Activated CD4-positive, alpha-beta memory T cell treated with anti-CD3 and anti-CD28 coated beads for 36 hours (primary cell): ENCODE measurements at regions not wholly inside any gene's neighbourhood (a gene's known extent, or its start where the extent isn't known, plus 50 kb on each side); places are given as distances from the start of the nearest gene placed in this dataset.
"Not testable (repeated sequence)": the region's sequence is repeated elsewhere in the genome, so short reads cannot be mapped to it uniquely, and the experiment has no call there.

Experiments used
- CTCF ChIA-PET: fragments of 350-600 bp; sonication (Branson Sonifier 250); formaldehyde crosslinking; loops from one replicate; lab custom pipeline; 2021; ENCODE audit warnings: antibody characterized with exemption, inconsistent platforms; lab: Charles Lee
- POLR2A ChIA-PET: fragments of 350-600 bp; sonication (Branson Sonifier 250); formaldehyde crosslinking; loops from one replicate; lab custom pipeline; 2021; ENCODE audit warnings: antibody characterized with exemption; lab: Charles Lee
- DNase-seq: peaks from one replicate; pipeline ENCODE4 v3.0.0-alpha.2; 2020
- H3K27ac Mint-ChIP-seq: one replicate; pipeline ENCODE4 v1.8.0; 2021; ENCODE audit warnings: mixed read lengths
- H3K27me3 Mint-ChIP-seq: one replicate; pipeline ENCODE4 v1.8.0; 2021; ENCODE audit warnings: mixed read lengths
- H3K36me3 Mint-ChIP-seq: one replicate; pipeline ENCODE4 v1.8.0; 2021; ENCODE audit warnings: mixed read lengths
- H3K4me1 Mint-ChIP-seq: one replicate; pipeline ENCODE4 v1.8.0; 2021; ENCODE audit warnings: low read depth, mixed read lengths
- H3K4me3 Mint-ChIP-seq: one replicate; pipeline ENCODE4 v1.8.0; 2021; ENCODE audit warnings: mild to moderate bottlenecking, mixed read lengths
- H3K9me3 Mint-ChIP-seq: one replicate; pipeline ENCODE4 v1.8.0; 2021; ENCODE audit warnings: mixed read lengths
- intact Hi-C: fragments of 100-400 bp; cut with micrococcal nuclease; formaldehyde crosslinking; loops from one replicate; pipeline ENCODE4 v1.15.1; 2023

GRCh38 chr1:203559523-203559922 is 65.6 kb downstream of the OPTC start:
- Mint-ChIP-seq H3K9me3 (no peaks in the 10 kb centered on the region), H3K36me3 (no peaks in the 10 kb centered on the region), H3K4me3 (no peak overlapping the region), H3K27me3 (peaks cover 2% of the 10 kb centered on the region), H3K27ac (no peak overlapping the region), H3K4me1 (no peaks in the 10 kb centered on the region)
- peak; percentile 17 for DNase-seq
- ChIA-PET POLR2A (interaction anchor here (0.5 kb wide), 1 partner anchor 253 kb away, joined by 4 read pairs; no protein-coding TSS in a partner anchor), CTCF (no interaction called here)
- intact Hi-C loops: no loop called here

GRCh38 chr1:203561761-203562160 is 64.9 kb upstream of the ATP2B4 start:
- H3K4me1 Mint-ChIP-seq, H3K4me3 Mint-ChIP-seq: not testable (repeated sequence)

DNA sequence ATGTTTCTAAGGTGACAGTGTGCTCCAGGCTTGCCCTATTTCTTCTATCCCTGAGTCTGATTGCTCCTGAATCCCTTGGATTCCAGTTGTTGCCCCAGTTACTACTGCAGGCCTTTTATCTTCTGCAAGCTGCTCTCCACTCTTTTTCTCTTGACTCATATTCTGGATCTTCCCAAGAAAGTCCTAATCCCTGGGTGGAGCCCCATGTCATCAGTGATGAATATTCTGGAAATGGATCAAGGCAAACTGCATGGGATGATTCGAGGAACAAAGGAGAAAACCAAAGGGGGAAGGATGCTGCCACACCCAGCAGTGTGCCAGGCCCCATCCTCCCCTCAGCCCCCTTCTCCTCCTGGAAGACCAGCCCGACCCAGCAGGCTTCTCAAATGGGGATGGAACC is 63.3 kb upstream of the ATP2B4 start:
- Mint-ChIP-seq H3K36me3 (no peaks in the 10 kb centered on the region), H3K27me3 (peaks cover 2% of the 10 kb centered on the region), H3K27ac (no peak overlapping the region), H3K4me1 (no peaks in the 10 kb centered on the region), H3K4me3 (no peak overlapping the region), H3K9me3 (no peaks in the 10 kb centered on the region)
- ChIA-PET CTCF (interaction anchor here (0.6 to 1.3 kb wide), 2 partner anchors 155 to 222 kb away, joined by 3 to 6 read pairs; no protein-coding TSS in a partner anchor), POLR2A (no interaction called here)
- intact Hi-C loops: no loop called here
- no peak for DNase-seq

More at GRCh38 chr1:203561761-203562160, 64.9 kb upstream of the ATP2B4 start:
- H3K9me3 Mint-ChIP-seq, intact Hi-C loops, DNase-seq, CTCF ChIA-PET, H3K36me3 Mint-ChIP-seq, H3K27ac Mint-ChIP-seq, POLR2A ChIA-PET, H3K27me3 Mint-ChIP-seq: not testable (repeated sequence)

DNA sequence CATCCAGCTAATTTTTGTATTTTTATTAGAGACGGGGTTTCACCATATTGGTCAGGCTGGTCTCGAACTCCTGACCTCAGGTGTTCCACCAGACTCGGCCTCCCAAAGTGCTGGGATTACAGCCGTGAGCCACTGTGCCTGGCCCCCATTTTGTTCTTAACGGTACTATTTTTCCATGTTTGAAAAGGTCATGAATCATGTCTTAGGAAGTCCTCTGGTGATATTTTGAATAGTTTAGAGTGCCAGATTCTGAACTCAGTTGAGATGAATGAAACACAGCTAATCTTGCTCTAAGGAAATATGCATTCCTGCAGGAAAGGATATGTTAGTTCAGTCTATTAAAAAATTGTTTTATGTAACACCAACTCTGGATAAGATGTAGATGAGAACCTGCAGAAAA is 62.6 kb upstream of the ATP2B4 start:
- no peaks in the 10 kb centered on the region for H3K9me3 Mint-ChIP-seq
- no peak overlapping the region for H3K4me3 Mint-ChIP-seq
- no peaks in the 10 kb centered on the region for H3K36me3 Mint-ChIP-seq
- intact Hi-C loops: no loop called here
- no peak for DNase-seq
- no peaks in the 10 kb centered on the region for H3K4me1 Mint-ChIP-seq
- CTCF ChIA-PET: interaction anchor here (1.3 kb wide), 1 partner anchor 223 kb away, joined by 6 read pairs; no protein-coding TSS in a partner anchor
- peaks cover under 1% of the 10 kb centered on the region for H3K27me3 Mint-ChIP-seq
- POLR2A ChIA-PET: no interaction called here
- H3K27ac Mint-ChIP-seq: no peak overlapping the region

- POLR2A ChIA-PET: no interaction called here
- no peaks in the 10 kb centered on the region for H3K9me3 Mint-ChIP-seq
- no peak overlapping the region for H3K4me3 Mint-ChIP-seq
- CTCF ChIA-PET: no interaction called here
- intact Hi-C loops: no loop called here
- no peaks in the 10 kb centered on the region for H3K4me1 Mint-ChIP-seq
- no peaks in the 10 kb centered on the region for H3K36me3 Mint-ChIP-seq
- no peak for DNase-seq
- H3K27me3 Mint-ChIP-seq: peaks cover 1% of the 10 kb centered on the region
- no peak overlapping the region for H3K27ac Mint-ChIP-seq
Observed at GRCh38 chr1:203565049-203565448, 61.6 kb upstream of the ATP2B4 start.

GRCh38 chr1:203565981-203566380 is 60.7 kb upstream of the ATP2B4 start:
- Mint-ChIP-seq H3K27me3 (peaks cover 1% of the 10 kb centered on the region), H3K27ac (no peak overlapping the region), H3K36me3 (no peaks in the 10 kb centered on the region), H3K4me1 (no peaks in the 10 kb centered on the region), H3K9me3 (no peaks in the 10 kb centered on the region), H3K4me3 (no peak overlapping the region)
- POLR2A ChIA-PET: no interaction called here
- intact Hi-C loops: no loop called here
- DNase-seq: no peak
- CTCF ChIA-PET: no interaction called here

DNA sequence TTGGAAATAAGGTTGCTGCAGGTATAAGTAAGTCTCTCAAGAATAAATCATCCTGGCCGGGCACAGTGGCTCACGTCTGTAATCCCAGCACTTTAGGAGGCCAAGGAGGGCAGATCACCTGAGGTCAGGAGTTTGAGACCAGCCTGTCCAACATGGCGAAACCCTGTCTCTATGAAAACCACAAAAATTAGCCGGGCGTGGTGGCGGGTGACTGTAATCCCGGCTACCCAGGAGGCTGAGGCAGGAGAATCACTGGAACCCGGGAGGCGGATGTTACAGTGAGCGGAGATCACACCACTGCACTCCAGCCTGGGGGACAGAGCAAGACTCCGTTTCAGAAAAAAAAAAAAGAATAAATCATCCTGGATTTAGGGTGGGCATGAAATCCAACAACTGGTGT is 59.7 kb upstream of the ATP2B4 start:
- H3K36me3 Mint-ChIP-seq, H3K9me3 Mint-ChIP-seq, H3K27ac Mint-ChIP-seq, intact Hi-C loops, DNase-seq, H3K4me3 Mint-ChIP-seq, POLR2A ChIA-PET, H3K27me3 Mint-ChIP-seq, H3K4me1 Mint-ChIP-seq: not testable (repeated sequence)
- CTCF ChIA-PET: interaction anchor here (0.7 kb wide), 1 partner anchor 135 kb away, joined by 3 read pairs; no protein-coding TSS in a partner anchor

DNA sequence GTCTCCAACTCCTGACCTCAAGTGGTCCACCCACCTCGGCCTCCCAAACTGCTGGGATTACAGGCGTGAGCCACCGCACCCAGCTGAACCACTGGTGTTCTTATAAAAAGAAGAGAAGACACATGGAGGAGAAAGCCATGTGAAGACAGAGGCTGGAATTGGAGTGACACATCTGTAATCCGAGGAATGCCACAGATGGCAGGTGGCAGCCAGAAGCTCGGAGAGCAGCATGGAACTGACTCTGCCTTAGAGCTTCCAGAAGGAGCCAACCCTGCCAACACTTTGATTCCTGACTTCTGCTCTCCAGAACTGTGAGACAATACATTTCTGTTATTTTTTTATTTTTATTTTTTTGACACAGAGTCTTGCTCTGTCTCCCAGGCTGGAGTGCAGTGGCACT is 59.0 kb upstream of the ATP2B4 start:
- peaks cover 3% of the 10 kb centered on the region for H3K27me3 Mint-ChIP-seq
- POLR2A ChIA-PET: no interaction called here
- no peaks in the 10 kb centered on the region for H3K36me3 Mint-ChIP-seq
- CTCF ChIA-PET: no interaction called here
- DNase-seq: no peak
- intact Hi-C loops: no loop called here
- H3K9me3 Mint-ChIP-seq: no peaks in the 10 kb centered on the region
- H3K27ac Mint-ChIP-seq: no peak overlapping the region
- H3K4me1 Mint-ChIP-seq: no peaks in the 10 kb centered on the region
- no peak overlapping the region for H3K4me3 Mint-ChIP-seq

- Mint-ChIP-seq H3K4me3 (no peak overlapping the region), H3K9me3 (no peaks in the 10 kb centered on the region), H3K27ac (no peak overlapping the region), H3K4me1 (no peaks in the 10 kb centered on the region), H3K27me3 (peaks cover 3% of the 10 kb centered on the region), H3K36me3 (no peaks in the 10 kb centered on the region)
- POLR2A ChIA-PET: no interaction called here
- DNase-seq: no peak
- CTCF ChIA-PET: interaction anchor here (0.9 kb wide), 1 partner anchor 82 kb away, joined by 4 read pairs; no protein-coding TSS in a partner anchor
- intact Hi-C loops: no loop called here
Observed at GRCh38 chr1:203569490-203570318, 56.9 kb upstream of the ATP2B4 start.

- Mint-ChIP-seq H3K36me3 (no peaks in the 10 kb centered on the region), H3K27ac (no peak overlapping the region), H3K9me3 (no peaks in the 10 kb centered on the region), H3K4me1 (no peaks in the 10 kb centered on the region), H3K4me3 (no peak overlapping the region), H3K27me3 (peaks cover 3% of the 10 kb centered on the region)
- no peak for DNase-seq
- POLR2A ChIA-PET: interaction anchor here (0.6 kb wide), 1 partner anchor 15 kb away, joined by 4 read pairs; no protein-coding TSS in a partner anchor
- CTCF ChIA-PET: no interaction called here
- intact Hi-C loops: no loop called here
Observed at GRCh38 chr1:203570805-203571204, 55.8 kb upstream of the ATP2B4 start.

DNA sequence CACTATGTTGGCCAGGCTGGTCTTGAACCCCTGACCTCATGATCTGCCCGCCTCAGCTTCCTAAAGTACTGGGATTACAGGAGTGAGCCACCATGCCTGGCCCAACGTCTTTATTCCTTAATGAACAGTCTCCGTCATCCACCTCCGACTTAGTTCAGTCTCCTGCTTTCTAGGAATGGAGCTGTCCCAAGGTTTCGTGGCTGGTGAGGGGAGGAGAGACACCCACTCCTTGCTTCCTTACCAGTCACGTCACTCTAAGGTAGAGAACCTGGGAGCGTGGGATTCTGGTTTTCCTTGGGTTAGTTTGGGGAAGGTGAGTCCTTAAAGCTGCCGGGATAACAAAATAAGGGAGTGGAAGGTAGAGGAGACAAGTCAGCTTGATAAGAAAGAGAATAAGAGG is 55.0 kb upstream of the ATP2B4 start:
- no peaks in the 10 kb centered on the region for H3K4me1 Mint-ChIP-seq
- no peak for DNase-seq
- no peaks in the 10 kb centered on the region for H3K9me3 Mint-ChIP-seq
- H3K27ac Mint-ChIP-seq: no peak overlapping the region
- no peaks in the 10 kb centered on the region for H3K36me3 Mint-ChIP-seq
- intact Hi-C loops: no loop called here
- CTCF ChIA-PET: interaction anchor here (2.3 kb wide), 1 partner anchor 67 kb away, joined by 8 read pairs; no protein-coding TSS in a partner anchor
- H3K4me3 Mint-ChIP-seq: no peak overlapping the region
- POLR2A ChIA-PET: no interaction called here
- peaks cover 3% of the 10 kb centered on the region for H3K27me3 Mint-ChIP-seq

DNA sequence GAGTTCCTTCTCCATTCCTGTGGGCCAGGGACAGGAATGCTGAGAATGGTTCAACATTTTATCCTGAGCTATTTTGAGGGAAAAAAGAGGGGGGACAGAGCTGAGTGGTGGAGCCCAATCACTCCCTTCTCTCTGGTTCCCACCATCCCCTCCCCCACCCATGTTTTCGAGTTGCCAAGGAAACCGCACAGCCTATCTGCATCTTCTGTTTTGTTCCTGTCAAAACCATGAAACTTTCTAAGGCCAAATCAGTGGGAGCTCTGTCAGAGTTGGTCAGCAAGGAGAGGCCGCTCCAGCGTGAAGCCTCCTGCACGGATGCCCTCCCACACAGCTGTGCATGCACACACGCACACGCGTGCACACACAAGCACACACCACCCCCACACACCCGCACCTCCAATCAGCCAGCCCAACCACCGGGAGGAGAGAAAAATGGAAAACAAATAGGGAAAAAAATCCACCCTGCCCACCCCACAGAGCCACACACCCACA is 54.5 kb upstream of the ATP2B4 start:
- no peaks in the 10 kb centered on the region for H3K36me3 Mint-ChIP-seq
- intact Hi-C loops: no loop called here
- H3K9me3 Mint-ChIP-seq: no peaks in the 10 kb centered on the region
- no peak for DNase-seq
- POLR2A ChIA-PET: no interaction called here
- no peak overlapping the region for H3K27ac Mint-ChIP-seq
- H3K4me3 Mint-ChIP-seq: no peak overlapping the region
- CTCF ChIA-PET: interaction anchor here (2.3 kb wide), 1 partner anchor 68 kb away, joined by 8 read pairs; no protein-coding TSS in a partner anchor
- peaks cover 3% of the 10 kb centered on the region for H3K27me3 Mint-ChIP-seq
- H3K4me1 Mint-ChIP-seq: no peaks in the 10 kb centered on the region
